ENCODE measurements at regions not wholly inside any gene's neighbourhood (a gene's known extent, or its start where the extent isn't known, plus 50 kb on each side); places are given as distances from the start of the nearest gene placed in this dataset.

GRCh38 chr12:98110536-98110935 lies 404.9 kb upstream of the TMPO start:
- H3K4me3 ChIP-seq (ENCODE audit: low read length), result no peak overlapping the region
- TF ChIP-seq CTCF (conservative IDR thresholded peaks at IDR 0.05; ENCODE audit: low read length), result no peak
- no peak for DNase-seq (ENCODE audit: low read depth)

- no peak for TF ChIP-seq CTCF (conservative IDR thresholded peaks at IDR 0.05; ENCODE audit: low read length)
- no peak overlapping the region for H3K4me3 ChIP-seq (ENCODE audit: low read length)
- no peak for DNase-seq (ENCODE audit: low read depth)
Observed at GRCh38 chr12:98113548-98113947, 401.8 kb upstream of the TMPO start.

GRCh38 chr12:98121963-98122362 lies 393.4 kb upstream of the TMPO start:
- no peak for TF ChIP-seq CTCF (conservative IDR thresholded peaks at IDR 0.05; ENCODE audit: low read length)
- H3K4me3 ChIP-seq (ENCODE audit: low read length), result no peak overlapping the region
- DNase-seq (ENCODE audit: low read depth), result no peak

GRCh38 chr12:98123021-98123461 lies 392.3 kb upstream of the TMPO start:
- no peak for TF ChIP-seq CTCF (conservative IDR thresholded peaks at IDR 0.05; ENCODE audit: low read length)
- no peak overlapping the region for H3K4me3 ChIP-seq (ENCODE audit: low read length)
- DNase-seq (ENCODE audit: low read depth), result no peak

GRCh38 chr12:98126637-98127335 lies 388.6 kb upstream of the TMPO start:
- no peak overlapping the region for H3K4me3 ChIP-seq (ENCODE audit: low read length)
- no peak for TF ChIP-seq CTCF (conservative IDR thresholded peaks at IDR 0.05; ENCODE audit: low read length)
- DNase-seq (ENCODE audit: low read depth), result no peak

- no peak for TF ChIP-seq CTCF (conservative IDR thresholded peaks at IDR 0.05; ENCODE audit: low read length)
- no peak overlapping the region for H3K4me3 ChIP-seq (ENCODE audit: low read length)
- no peak for DNase-seq (ENCODE audit: low read depth)
Observed at GRCh38 chr12:98127336-98127679, 388.1 kb upstream of the TMPO start.

- no peak for TF ChIP-seq CTCF (conservative IDR thresholded peaks at IDR 0.05; ENCODE audit: low read length)
- no peak overlapping the region for H3K4me3 ChIP-seq (ENCODE audit: low read length)
- no peak for DNase-seq (ENCODE audit: low read depth)
Observed at GRCh38 chr12:98127854-98128253, 387.5 kb upstream of the TMPO start.

Data from AG10803 (cell line).